NCI-H526 treated with DMSO at 0.1 percent for 48 hours (cell line): ENCODE measurements at regions not wholly inside any gene's neighbourhood (a gene's known extent, or its start where the extent isn't known, plus 50 kb on each side); places are given as distances from the start of the nearest gene placed in this dataset.

ENCODE experiments used
- DNase-seq: peaks from one replicate; lab custom pipeline; 2025; lab: John Stamatoyannopoulos, UW

- no peak for DNase-seq
Observed at GRCh38 chr18:53644799-53645471, 579.5 kb downstream of the MBD2 start.

GRCh38 chr18:53639687-53640086 lies 584.8 kb downstream of the MBD2 start:
- no peak for DNase-seq

GRCh38 chr18:53629337-53629736 lies 595.1 kb downstream of the MBD2 start:
- DNase-seq = no peak

- no peak for DNase-seq
Observed at GRCh38 chr18:53625997-53626599, 598.4 kb downstream of the MBD2 start.

GRCh38 chr18:53610957-53611356 lies 613.5 kb downstream of the MBD2 start:
- no peak for DNase-seq

GRCh38 chr18:53606792-53607191 lies 617.7 kb downstream of the MBD2 start:
- DNase-seq = no peak

- DNase-seq = no peak
Observed at GRCh38 chr18:53605198-53605597, 619.3 kb downstream of the MBD2 start.

GRCh38 chr18:53603276-53603675 lies 621.2 kb downstream of the MBD2 start:
- no peak for DNase-seq

- no peak for DNase-seq
Observed at GRCh38 chr18:53601344-53601743, 623.1 kb downstream of the MBD2 start.

GRCh38 chr18:53586923-53587322 lies 637.5 kb downstream of the MBD2 start:
- no peak for DNase-seq
